ENCODE measurements at regions not wholly inside any gene's neighbourhood (a gene's known extent, or its start where the extent isn't known, plus 50 kb on each side); places are given as distances from the start of the nearest gene placed in this dataset.
"Not testable (repeated sequence)": the region's sequence is repeated elsewhere in the genome, so short reads cannot be mapped to it uniquely, and the experiment has no call there.

GRCh38 chr4:97300561-97300960 lies 842.7 kb downstream of the STPG2 start:
- no peak for DNase-seq

DNA sequence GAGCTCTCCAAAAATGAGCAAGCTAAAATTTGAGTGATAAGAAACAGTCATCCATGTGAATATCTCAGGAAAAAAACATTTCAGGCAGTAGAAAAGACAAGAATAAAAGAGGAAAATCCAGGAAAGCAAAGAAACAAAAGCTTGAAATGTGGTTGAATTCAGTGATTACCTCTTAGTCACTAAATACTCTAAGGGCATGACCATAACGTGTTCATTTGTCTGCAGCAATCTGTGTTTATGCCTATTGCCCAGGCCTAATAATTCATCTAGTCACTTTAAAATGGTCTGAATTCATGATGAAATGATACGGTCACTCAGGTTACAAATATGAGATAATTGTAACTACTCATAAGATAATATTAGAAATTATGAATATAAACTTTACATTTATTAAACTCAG lies 837.9 kb downstream of the STPG2 start:
- DNase-seq: no peak

DNA sequence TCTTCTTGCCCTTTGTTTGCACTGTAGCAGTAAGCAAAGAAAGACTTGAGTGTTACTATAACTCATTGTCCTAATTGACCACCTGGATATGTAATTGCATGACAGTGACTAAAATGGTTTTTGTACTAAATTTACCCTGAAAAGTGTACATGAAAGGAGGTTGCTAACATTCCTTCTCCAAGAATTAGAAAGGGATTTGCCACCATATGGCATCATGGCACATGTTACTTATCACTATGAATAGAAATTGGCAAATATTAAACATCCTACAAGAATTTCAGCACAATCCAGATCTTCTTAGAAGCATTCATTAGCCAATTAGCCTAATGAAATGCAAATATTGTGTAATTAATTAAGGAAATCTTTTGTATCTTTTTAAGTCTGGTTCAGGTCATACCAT lies 834.2 kb downstream of the STPG2 start:
- no peak for DNase-seq

DNA sequence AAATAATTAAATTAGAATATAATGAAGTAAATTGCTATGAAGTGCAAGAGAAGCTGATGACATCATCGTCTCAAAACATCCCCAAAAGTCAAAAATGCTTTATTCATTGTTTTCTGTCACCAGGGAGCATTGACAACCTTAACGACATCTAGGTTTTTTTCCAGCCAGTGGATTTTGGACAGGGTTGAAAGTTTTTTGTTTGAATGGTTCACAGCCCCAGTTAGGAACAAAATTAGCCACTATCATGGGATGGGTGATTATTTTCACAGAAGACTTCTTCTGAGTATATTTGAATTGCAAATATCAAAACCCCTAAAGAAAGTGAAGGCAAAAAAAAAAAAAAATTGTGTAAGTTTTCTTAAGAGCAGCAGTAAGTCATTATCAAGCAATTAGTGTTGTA lies 826.1 kb downstream of the STPG2 start:
- DNase-seq: no peak

DNA sequence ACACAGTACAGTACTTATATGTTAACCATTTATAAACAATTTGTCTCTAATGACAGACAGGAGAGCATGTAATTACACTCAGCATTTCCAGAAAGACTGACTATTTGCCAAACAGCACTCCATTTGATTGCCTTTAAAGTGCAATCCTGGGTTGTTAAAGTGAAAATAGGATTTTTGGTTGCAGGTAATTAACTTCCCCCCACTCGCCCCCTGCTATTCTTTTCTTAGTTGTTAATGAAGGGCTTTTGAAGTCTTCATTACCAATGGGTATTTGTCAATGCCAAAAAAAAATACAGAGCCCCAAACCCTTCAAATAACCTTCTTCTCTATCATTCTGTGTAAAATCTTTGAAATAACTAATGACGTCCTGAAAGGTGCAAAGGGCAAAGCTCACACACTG lies 825.6 kb downstream of the STPG2 start:
- peak in 1 of 2 experiments; percentile 58 for DNase-seq

DNA sequence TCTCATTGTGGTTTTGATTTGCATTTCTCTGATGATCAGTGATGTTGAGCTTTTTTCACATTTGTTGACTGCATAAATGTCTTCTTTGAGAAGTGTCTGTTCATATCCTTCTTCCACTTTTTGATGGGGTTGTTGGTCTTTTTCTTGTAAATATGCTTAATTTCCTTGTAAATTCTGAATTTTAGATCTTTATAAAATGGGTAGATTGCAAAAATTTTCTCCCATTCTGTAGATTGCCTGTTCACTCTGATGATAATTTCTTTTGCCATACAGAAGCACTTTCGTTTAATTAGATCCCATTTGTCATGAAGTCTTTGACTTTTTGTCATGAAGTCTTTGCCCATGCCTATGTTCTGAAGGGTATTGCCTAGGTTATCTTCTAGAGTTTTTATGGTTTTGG lies 817.5 kb downstream of the STPG2 start:
- not testable (repeated sequence) for DNase-seq

GRCh38 chr4:97330917-97331316 lies 812.4 kb downstream of the STPG2 start:
- DNase-seq: no peak

DNA sequence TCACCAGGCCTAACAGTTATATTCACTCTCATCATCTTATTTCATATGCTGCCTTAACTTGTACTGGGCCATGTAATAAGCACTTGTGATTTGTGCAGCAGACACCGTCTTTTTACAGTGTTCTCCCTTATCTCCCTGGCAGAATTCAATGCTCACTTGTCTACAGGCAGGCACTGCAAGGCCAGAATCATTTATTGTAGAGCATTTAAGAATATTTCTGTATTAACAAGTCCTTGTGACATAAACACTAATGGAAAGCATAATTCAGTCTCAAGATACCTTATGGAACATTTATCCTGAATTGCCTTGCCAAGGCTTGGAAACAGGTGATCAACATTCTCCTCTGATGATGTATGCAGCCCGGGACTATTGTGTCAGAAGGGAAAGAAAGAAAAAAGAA lies 808.9 kb downstream of the STPG2 start:
- DNase-seq: no peak

GRCh38 chr4:97349468-97350186 lies 793.6 kb downstream of the STPG2 start:
- no peak for DNase-seq

DNA sequence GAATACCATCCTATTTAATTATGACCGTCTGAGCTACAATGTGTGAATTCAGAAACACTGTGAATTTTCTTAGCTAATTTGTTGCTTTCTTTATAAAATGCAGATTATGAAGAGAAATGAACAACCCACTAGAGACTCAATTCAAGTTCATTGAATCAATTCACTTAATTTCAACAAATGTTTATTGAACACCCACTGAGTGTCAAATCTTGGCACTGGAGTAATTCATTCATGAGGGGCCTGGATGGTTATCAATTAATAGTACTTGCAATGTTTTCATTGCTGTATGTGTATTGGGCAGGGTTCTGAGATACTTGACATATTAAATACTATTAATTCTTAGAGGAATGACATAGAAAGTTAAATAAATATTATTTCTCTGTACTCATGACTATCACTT lies 789.4 kb downstream of the STPG2 start:
- DNase-seq: no peak

GRCh38 chr4:97359826-97360225 lies 783.5 kb downstream of the STPG2 start:
- no peak for DNase-seq

GRCh38 chr4:97360733-97361132 lies 782.5 kb downstream of the STPG2 start:
- no peak for DNase-seq

GRCh38 chr4:97367878-97368277 lies 775.4 kb downstream of the STPG2 start:
- no peak for DNase-seq

GRCh38 chr4:97370568-97370967 lies 772.7 kb downstream of the STPG2 start:
- DNase-seq: peak in 1 of 2 experiments; percentile 5

DNA sequence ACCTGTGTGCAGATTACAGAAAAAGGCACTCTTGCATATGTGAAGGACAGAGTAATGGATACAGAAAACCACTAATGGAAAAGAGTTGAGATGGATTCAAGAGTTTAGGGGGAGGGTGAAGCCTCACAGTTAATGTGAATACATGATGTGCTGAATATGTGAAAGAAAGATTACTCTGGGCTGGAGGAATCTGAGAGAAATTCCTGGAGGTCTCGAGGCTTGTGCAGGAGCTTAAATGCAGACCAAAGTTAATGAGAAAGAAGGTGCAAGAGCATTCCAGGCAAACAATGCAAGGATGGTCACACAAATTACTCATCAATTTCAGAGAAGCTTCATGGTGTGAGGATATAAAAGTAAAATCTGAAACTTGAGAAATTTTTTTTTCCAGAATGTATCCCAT lies 768.8 kb downstream of the STPG2 start:
- no peak for DNase-seq

DNA sequence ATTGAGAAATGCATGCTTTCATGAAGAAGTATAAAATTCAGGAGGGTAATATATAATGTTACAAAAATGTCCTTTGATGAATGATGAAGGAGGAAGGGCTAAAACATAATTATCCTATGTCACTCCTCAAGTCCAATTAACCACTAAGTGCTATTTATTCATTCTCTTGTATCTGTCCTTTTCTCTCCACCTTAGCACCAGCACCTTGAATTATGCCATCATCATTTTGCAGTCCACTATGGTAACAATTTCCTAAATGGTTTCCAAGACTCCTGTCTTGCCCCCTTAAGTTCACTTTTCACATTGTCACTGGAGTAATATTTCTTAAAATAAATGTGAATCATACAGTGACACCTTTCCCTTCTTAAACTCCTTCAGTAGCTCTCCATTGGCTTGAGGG lies 756.3 kb downstream of the STPG2 start:
- no peak for DNase-seq

GRCh38 chr4:97394653-97395052 lies 748.6 kb downstream of the STPG2 start:
- no peak for DNase-seq

DNA sequence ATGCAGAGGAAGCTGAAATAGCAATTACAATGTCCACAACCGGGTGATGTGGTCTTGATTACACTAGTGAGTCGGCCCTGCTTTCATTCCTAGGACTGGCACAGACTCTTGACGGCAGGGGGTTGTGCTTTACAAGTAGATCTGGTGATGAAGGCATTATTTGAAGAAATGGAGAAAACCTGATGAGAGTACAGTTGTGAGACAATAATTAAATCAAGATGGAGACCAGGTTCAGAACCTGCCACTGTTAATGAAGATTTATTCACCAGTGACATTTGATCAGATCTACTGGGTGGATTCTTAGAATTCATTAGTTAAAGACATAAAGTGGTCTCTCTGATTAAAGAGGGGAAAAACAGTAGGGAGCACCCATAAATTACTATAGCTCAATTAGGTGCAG lies 747.2 kb downstream of the STPG2 start:
- DNase-seq: no peak

GRCh38 chr4:97396605-97397004 lies 746.7 kb downstream of the STPG2 start:
- no peak for DNase-seq

GRCh38 chr4:97404876-97405523 lies 738.3 kb downstream of the STPG2 start:
- DNase-seq: no peak

DNA sequence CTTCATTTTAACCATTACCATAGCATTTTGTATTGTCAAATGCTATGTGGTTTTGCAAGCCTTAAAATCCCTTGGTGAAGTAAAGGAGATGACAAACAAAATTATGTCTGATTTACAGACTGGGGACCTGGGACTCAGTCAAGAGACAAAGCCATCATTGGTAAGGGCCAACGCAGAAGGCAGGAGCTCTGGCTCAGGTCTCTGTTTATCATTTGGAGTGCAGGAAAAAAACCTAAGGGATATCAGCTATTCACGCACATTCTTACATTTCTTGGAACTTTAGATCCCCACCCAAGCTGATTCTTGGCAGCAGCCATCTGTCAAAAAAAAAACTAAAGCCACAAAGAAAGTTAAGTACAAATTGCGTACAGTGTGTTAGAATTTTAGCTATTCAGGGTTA lies 731.9 kb downstream of the STPG2 start:
- no peak for DNase-seq

- no peak for DNase-seq
Observed at GRCh38 chr4:97412331-97412730, 730.9 kb downstream of the STPG2 start.

DNA sequence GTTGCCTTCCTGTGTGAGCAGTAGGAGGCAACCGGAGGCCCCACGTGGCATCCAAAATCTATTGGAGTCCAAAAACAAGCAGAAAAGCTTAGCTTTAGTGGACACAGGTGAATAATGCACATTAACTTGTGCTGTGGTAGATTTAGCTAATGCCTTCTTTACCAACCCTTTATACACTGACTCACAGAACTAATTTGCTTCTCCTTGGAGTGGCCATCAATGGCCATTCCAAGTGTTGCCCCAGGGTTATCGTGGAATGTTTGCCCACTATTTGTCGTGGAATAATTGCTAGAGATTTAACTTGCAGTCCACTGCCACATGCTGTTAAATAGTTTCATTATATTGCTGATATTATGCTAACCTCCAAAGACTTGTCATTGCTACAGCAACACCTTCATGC lies 729.1 kb downstream of the STPG2 start:
- no peak for DNase-seq

DNA sequence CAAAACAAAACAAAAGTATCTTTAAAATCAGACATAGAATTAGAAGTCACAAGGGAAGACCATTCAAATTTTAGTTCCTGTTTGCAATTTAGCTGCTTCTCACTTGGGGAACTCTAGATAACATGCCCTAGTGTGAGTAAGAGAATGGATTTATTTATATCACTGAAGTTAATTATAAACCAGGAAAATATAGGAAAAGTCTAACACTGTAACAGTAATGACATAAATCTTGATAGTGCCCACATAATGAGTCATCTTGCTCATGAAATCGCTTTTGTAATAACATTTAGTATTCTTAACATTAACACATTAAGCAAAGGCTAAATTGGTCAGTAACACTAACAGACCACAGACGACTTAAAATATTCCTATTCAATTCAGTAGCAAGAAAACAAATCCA lies 710.7 kb downstream of the STPG2 start:
- DNase-seq: no peak

Measured in NCI-H2081 (cell line).